Fibroblast of villous mesenchyme (primary cell): ENCODE measurements at regions not wholly inside any gene's neighbourhood (a gene's known extent, or its start where the extent isn't known, plus 50 kb on each side); places are given as distances from the start of the nearest gene placed in this dataset.

Source experiments
- DNase-seq: peaks from one replicate; pipeline ENCODE4 v3.0.0-alpha.2; 2010; ENCODE audit warnings: low read depth
- H3K4me3 ChIP-seq: 2 replicates; pipeline ENCODE4 v1.5.1; 2011; ENCODE audit warnings: low read depth, mild to moderate bottlenecking, low read length
- TF ChIP-seq, protein P1 (sequence below): IDR thresholded peaks from 2 replicates; pipeline ENCODE4 v1.5.1; 2012; ENCODE audit warnings: low read depth, mild to moderate bottlenecking, low read length; ENCODE audit not compliant: insufficient read depth

DNA sequence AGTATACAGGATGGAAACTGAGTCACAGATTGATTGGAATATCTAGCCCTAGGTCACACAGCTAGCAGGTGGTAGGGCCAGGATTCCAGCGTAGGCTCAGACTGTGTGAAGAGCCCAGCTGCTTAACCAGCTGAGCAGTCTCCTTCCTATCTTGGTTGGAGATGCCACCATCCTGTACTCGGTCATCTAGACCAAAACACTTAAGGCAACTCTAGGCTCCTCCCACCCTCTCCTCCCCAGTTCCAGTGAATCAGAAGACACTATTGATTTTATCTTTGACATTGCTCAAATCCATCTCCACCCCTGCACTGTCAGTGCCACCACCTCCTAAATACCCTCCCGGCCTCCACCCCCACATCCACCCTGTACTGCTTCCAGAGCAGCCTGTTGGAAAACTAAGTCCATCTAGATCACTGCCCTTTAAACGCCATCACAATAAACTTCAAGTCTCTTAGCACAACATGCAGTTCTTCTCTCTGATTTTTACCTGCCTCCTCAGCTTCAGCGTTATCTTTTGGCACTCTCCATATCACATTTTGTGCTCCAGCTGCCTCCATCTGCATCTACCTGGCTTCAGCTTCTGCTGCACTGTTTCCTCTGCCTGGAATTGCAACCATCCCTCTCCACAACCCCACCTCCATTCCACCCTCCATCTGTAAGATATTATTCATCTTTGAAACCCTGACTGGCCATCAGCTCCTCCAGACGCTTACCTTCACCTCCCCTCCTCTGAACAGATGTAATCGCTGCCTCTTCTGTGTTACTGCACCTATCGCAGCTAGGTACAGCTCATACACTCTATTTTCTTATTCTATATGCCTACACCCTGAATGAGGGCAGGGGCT lies 86.8 kb upstream of the ACP3 start:
- H3K4me3 ChIP-seq = no peak overlapping the region
- no peak for DNase-seq
- TF ChIP-seq, protein P1, sequence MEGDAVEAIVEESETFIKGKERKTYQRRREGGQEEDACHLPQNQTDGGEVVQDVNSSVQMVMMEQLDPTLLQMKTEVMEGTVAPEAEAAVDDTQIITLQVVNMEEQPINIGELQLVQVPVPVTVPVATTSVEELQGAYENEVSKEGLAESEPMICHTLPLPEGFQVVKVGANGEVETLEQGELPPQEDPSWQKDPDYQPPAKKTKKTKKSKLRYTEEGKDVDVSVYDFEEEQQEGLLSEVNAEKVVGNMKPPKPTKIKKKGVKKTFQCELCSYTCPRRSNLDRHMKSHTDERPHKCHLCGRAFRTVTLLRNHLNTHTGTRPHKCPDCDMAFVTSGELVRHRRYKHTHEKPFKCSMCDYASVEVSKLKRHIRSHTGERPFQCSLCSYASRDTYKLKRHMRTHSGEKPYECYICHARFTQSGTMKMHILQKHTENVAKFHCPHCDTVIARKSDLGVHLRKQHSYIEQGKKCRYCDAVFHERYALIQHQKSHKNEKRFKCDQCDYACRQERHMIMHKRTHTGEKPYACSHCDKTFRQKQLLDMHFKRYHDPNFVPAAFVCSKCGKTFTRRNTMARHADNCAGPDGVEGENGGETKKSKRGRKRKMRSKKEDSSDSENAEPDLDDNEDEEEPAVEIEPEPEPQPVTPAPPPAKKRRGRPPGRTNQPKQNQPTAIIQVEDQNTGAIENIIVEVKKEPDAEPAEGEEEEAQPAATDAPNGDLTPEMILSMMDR = no peak

DNA sequence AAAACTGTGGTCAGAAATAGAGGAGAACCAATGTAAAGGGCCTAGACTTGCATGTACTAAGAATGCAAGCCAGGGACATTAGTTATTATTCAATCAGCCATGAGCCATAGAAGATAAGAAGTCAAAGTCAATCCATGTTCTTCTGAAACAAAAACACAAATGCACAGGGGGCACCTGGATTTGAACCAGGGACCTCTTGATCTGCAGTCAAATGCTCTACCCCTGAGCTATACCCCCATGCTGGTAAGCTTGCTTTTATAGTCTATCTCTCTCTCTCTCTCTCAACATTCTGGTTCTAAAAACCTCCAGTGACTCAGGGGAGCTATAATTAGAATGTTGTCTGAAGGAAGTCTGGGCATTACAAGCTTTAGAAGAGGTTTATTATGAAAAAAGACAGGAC lies 85.6 kb upstream of the ACP3 start:
- peak; percentile 59 for DNase-seq
- H3K4me3 ChIP-seq = no peak overlapping the region
- TF ChIP-seq, protein P1 = no peak

DNA sequence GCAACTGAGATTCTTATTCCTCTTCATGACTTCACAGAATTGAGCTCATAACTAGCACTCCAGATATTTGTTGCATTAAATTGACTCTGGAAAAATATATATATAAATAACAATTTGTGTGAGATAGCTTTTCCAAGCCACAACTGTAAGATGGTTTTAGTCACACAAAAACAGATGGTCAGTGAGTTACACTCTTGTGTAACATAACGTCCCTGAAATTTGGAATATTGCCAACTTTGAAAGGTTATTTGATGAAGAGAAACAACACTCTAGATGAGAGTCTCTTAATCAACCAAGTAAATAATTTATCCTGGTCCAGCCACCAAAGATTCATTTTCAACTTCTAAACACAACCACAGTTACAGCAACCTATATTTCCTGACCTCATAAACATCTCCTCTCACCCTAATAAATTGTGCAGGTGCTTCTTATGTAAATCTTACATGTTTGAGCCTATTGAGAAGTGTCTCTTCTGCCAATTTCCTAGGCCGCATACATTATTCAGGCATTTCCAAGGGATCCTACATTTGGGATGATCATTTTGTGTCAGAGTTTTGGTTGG lies 84.9 kb upstream of the ACP3 start:
- DNase-seq = peak; percentile 26
- no peak overlapping the region for H3K4me3 ChIP-seq
- TF ChIP-seq, protein P1 = no peak

DNA sequence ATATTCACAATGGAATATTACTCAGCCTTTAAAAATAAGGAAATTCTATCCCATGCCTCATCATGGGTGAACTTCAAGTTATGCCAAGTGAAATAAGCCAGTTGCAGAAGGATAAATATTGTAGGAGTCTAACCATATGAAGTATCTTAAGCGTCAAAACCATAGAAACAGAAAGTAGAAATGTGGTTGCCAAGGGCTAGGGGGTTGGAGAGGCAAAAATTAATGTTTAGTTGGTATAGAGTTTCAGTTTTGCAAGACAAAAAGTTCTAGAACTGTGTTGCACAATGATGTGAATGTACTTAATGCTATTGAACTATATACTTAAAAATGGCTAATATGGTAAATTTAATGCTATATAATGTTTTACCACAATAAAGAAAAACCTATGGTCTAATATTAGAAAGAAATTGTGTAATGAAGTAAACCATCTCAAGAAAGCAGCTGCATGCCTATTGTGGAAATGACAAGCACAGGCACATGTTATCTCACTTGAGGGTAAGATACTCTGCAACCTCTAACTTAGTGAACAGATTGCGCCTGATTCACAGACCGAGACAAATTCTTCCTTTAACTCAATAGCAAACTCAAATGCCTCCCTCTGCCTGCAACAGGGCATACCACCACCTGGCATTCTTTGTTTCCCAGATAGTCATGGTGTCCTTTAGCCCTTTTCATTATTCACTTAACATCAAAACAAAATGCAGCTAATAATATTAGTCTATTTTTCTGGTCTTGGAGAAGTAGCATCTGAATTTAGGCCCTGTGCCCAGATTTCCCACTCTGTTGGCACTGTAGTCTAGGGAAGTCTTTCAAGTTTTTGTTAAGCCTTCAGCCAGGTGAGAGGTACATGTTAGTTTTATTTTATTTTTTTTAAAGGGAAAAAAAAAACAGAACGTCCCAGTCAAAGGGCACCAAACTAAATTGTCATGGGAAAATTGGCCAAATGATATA lies 80.2 kb upstream of the ACP3 start:
- H3K4me3 ChIP-seq = no peak overlapping the region
- TF ChIP-seq, protein P1 = no peak
- DNase-seq = no peak

DNA sequence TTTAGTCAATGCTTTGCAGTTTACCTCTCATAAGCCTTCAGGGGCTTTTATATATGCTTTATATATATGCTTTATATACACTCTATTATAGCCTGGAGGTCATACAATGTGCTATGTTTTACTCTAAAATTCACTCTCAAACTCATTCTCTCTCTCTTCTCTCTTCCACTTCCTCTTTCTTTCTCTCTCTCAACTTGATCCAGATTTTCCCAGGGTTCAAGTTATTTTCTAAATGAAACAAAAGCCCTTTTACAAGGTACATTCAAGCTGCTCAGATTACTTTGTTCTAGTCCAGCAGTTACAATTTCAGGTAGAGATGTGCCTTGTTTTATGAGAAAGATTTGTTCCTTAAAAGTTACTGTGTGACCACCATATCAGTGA lies 79.6 kb upstream of the ACP3 start:
- TF ChIP-seq, protein P1 = no peak
- DNase-seq = no peak

DNA sequence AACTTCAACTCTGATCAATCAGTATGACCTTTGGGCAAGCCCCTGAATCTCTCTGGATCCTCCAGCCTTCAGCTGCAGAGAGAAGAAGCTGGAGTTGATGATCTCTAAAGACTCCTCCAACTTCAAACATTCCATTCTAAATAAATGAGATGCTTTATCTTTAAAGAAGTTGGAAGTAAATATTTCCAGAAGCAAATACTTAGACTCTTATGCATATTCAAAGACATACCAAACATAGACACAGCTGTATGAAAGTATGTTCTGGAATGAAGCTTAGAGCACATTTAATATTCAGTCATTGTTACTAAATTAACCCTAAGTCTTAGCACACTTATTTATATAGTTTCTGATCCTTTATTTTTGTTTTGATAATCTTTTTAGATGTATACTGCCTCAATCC lies 77.6 kb upstream of the ACP3 start:
- no peak overlapping the region for H3K4me3 ChIP-seq
- TF ChIP-seq, protein P1 = no peak
- DNase-seq = no peak

More for the DNA sequence above, 79.6 kb upstream of the ACP3 start:
- no peak overlapping the region for H3K4me3 ChIP-seq
